ENCODE measurements at regions not wholly inside any gene's neighbourhood (a gene's known extent, or its start where the extent isn't known, plus 50 kb on each side); places are given as distances from the start of the nearest gene placed in this dataset.

DNA sequence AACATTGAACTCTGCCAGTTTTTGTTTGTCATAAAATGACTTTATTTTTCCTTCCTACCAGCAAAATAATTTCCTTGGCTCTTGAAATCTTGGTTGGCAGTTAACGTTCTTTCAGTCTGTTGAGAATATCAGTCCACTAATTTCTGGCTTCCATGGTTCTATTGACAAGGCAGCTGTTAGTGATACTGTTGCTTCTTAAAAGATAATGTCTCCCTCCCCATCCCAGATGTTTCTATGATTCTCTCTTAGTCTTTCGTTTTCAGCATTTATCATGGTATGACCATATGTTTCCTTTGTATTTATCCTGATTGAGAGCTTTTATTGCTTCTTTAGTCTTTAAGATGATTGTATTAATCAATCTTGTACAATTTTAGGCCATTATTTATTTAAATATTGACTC, 81.1 kb upstream of the STK26 start:
- DNase-seq (ENCODE audit: low read depth) = no peak

DNA sequence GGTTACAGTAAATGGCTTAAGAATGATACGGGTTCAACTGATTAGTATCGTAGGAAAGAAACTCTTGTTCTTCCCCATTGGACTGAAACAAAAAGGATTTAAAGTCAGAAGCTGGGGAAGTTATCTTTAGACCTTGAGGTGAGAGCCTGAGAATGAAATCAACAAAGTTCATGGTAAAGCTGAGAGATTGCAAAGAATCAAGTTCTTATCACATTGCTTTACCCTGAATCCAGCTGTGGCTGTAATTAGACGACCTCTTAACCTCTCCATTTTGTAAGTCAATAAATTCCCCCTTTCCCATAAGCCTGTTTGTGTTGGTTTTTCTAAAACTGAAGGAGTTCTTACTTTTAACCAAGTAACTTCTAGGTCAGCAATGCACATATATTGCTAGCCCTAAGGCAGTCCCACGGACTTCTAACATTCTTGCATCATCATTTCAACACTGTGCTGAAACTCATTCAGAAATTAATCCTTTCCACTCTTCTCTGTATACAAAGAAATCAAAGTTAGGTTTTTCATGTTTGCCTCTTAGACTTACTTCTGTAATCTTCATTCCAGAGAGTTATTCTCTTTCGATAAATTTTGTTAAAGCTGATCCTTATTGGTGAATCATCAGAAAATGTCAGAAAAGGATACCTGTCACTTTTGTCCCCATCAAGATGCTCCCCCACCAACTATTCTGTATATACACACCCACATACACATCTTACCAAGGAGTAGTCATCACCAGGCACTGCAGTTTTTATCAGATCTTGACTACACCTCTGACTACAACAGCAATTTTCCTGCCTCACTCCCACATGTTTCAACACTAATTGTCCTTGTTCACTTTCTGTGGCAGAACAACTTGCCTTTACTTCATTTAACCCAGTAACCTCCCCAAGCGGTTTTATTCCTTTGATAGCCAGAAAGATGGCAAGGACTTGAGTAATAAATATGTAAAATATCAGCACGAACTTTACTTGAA, 77.9 kb upstream of the STK26 start:
- no peak for DNase-seq (ENCODE audit: low read depth)
- TF ChIP-seq MYC (IDR thresholded peaks at IDR 0.05; ENCODE audit: low read depth, low read length) (no peak), MAX (IDR thresholded peaks at IDR 0.05; ENCODE audit: low read depth, low read length) (no peak), POLR2A (IDR thresholded peaks at IDR 0.05; ENCODE audit: extremely low read depth, insufficient read length) (no peak)
- TF ChIP-seq, protein P1, sequence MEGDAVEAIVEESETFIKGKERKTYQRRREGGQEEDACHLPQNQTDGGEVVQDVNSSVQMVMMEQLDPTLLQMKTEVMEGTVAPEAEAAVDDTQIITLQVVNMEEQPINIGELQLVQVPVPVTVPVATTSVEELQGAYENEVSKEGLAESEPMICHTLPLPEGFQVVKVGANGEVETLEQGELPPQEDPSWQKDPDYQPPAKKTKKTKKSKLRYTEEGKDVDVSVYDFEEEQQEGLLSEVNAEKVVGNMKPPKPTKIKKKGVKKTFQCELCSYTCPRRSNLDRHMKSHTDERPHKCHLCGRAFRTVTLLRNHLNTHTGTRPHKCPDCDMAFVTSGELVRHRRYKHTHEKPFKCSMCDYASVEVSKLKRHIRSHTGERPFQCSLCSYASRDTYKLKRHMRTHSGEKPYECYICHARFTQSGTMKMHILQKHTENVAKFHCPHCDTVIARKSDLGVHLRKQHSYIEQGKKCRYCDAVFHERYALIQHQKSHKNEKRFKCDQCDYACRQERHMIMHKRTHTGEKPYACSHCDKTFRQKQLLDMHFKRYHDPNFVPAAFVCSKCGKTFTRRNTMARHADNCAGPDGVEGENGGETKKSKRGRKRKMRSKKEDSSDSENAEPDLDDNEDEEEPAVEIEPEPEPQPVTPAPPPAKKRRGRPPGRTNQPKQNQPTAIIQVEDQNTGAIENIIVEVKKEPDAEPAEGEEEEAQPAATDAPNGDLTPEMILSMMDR (IDR thresholded peaks at IDR 0.05; ENCODE audit: low read depth, low read length) = no peak
- no peak overlapping the region for H3K4me3 ChIP-seq (ENCODE audit: low read depth, low read length)

More for the DNA sequence above, 81.1 kb upstream of the STK26 start:
- H3K4me3 ChIP-seq (ENCODE audit: low read depth, low read length) = no peak overlapping the region
- TF ChIP-seq POLR2A (IDR thresholded peaks at IDR 0.05; ENCODE audit: extremely low read depth, insufficient read length) = no peak
- TF ChIP-seq, protein P1 (IDR thresholded peaks at IDR 0.05; ENCODE audit: low read depth, low read length) = no peak
- TF ChIP-seq MYC (IDR thresholded peaks at IDR 0.05; ENCODE audit: low read depth, low read length) = no peak
- no peak for TF ChIP-seq MAX (IDR thresholded peaks at IDR 0.05; ENCODE audit: low read depth, low read length)

- no peak overlapping the region for H3K4me3 ChIP-seq (ENCODE audit: low read depth, low read length)
- DNase-seq (ENCODE audit: low read depth) = no peak
- no peak for TF ChIP-seq POLR2A (IDR thresholded peaks at IDR 0.05; ENCODE audit: extremely low read depth, insufficient read length)
Measured at GRCh38 chrX:131951166-131951565, 71.9 kb upstream of the STK26 start.

GRCh38 chrX:131955099-131955777, 67.9 kb upstream of the STK26 start:
- DNase-seq (ENCODE audit: low read depth) = no peak
- TF ChIP-seq MAX (IDR thresholded peaks at IDR 0.05; ENCODE audit: low read depth, low read length) = no peak
- TF ChIP-seq, protein P1 (IDR thresholded peaks at IDR 0.05; ENCODE audit: low read depth, low read length) = no peak
- no peak for TF ChIP-seq MYC (IDR thresholded peaks at IDR 0.05; ENCODE audit: low read depth, low read length)
- no peak for TF ChIP-seq POLR2A (IDR thresholded peaks at IDR 0.05; ENCODE audit: extremely low read depth, insufficient read length)
- H3K4me3 ChIP-seq (ENCODE audit: low read depth, low read length) = no peak overlapping the region

DNA sequence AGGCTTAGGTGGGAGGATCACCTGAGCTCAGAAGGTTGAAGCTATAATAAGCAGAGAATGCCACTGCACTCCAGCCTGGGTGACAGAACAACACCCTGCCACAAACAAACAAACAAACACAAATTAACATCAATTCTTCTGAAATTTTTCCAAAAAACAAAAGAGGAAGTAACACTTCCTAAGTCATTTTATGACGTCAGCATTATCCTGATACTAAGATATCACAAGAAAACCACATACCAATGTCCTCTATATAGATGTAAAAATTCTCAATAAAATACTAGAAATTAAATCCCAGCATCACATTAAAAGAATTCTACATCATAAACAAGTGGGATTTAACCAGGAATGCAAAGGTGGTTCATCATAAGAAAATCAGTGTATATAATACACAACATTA, 64.4 kb upstream of the STK26 start:
- TF ChIP-seq, protein P1 (IDR thresholded peaks at IDR 0.05; ENCODE audit: low read depth, low read length) = no peak
- no peak for TF ChIP-seq MAX (IDR thresholded peaks at IDR 0.05; ENCODE audit: low read depth, low read length)
- TF ChIP-seq MYC (IDR thresholded peaks at IDR 0.05; ENCODE audit: low read depth, low read length) = no peak
- TF ChIP-seq POLR2A (IDR thresholded peaks at IDR 0.05; ENCODE audit: extremely low read depth, insufficient read length) = no peak
- no peak overlapping the region for H3K4me3 ChIP-seq (ENCODE audit: low read depth, low read length)

GRCh38 chrX:131970347-131970746, 52.8 kb upstream of the STK26 start:
- TF ChIP-seq MYC (IDR thresholded peaks at IDR 0.05; ENCODE audit: low read depth, low read length) (no peak), MAX (IDR thresholded peaks at IDR 0.05; ENCODE audit: low read depth, low read length) (no peak), POLR2A (IDR thresholded peaks at IDR 0.05; ENCODE audit: extremely low read depth, insufficient read length) (no peak)
- TF ChIP-seq, protein P1 (IDR thresholded peaks at IDR 0.05; ENCODE audit: low read depth, low read length) = no peak
- no peak for DNase-seq (ENCODE audit: low read depth)
- H3K4me3 ChIP-seq (ENCODE audit: low read depth, low read length) = no peak overlapping the region

More for the DNA sequence above, 64.4 kb upstream of the STK26 start:
- no peak for DNase-seq (ENCODE audit: low read depth)

Data from NB4 (cell line).